HG02885 (cell line): ENCODE measurements at regions not wholly inside any gene's neighbourhood (a gene's known extent, or its start where the extent isn't known, plus 50 kb on each side); places are given as distances from the start of the nearest gene placed in this dataset.

ENCODE experiments used
- ATAC-seq: cut with Tn5 transposase; IDR thresholded peaks from one replicate; pipeline ENCODE4 v1.9.1; 2021; ENCODE audit warnings: mild to moderate bottlenecking; ENCODE audit not compliant: unreplicated experiment, poor library complexity

- no peak for ATAC-seq
These were observed 99.0 kb upstream of the CDH5 start for GRCh38 chr16:66267292-66268014.

GRCh38 chr16:66266436-66267291 lies 99.8 kb upstream of the CDH5 start:
- ATAC-seq: no peak

GRCh38 chr16:66265556-66266141 lies 100.8 kb upstream of the CDH5 start:
- ATAC-seq: no peak

- ATAC-seq: no peak
These were observed 101.5 kb upstream of the CDH5 start for GRCh38 chr16:66265048-66265415.

- no peak for ATAC-seq
These were observed 102.0 kb upstream of the CDH5 start for GRCh38 chr16:66264311-66265047.

GRCh38 chr16:66263973-66264310 lies 102.5 kb upstream of the CDH5 start:
- no peak for ATAC-seq

GRCh38 chr16:66263168-66263972 lies 103.1 kb upstream of the CDH5 start:
- ATAC-seq: no peak

- no peak for ATAC-seq
These were observed 104.0 kb upstream of the CDH5 start for GRCh38 chr16:66262253-66263167.

GRCh38 chr16:66261826-66262225 lies 104.7 kb upstream of the CDH5 start:
- no peak for ATAC-seq

- ATAC-seq: no peak
These were observed 105.8 kb upstream of the CDH5 start for GRCh38 chr16:66260522-66261254.

- ATAC-seq: no peak
These were observed 107.3 kb upstream of the CDH5 start for GRCh38 chr16:66258916-66259845.

GRCh38 chr16:66256919-66257318 lies 109.6 kb upstream of the CDH5 start:
- ATAC-seq: no peak

GRCh38 chr16:66255647-66256046 lies 110.8 kb upstream of the CDH5 start:
- no peak for ATAC-seq

- no peak for ATAC-seq
These were observed 111.7 kb upstream of the CDH5 start for GRCh38 chr16:66254751-66255150.

GRCh38 chr16:66254106-66254505 lies 112.4 kb upstream of the CDH5 start:
- no peak for ATAC-seq

GRCh38 chr16:66251476-66252160 lies 114.9 kb upstream of the CDH5 start:
- no peak for ATAC-seq
